ENCODE measurements at regions not wholly inside any gene's neighbourhood (a gene's known extent, or its start where the extent isn't known, plus 50 kb on each side); places are given as distances from the start of the nearest gene placed in this dataset.

DNA sequence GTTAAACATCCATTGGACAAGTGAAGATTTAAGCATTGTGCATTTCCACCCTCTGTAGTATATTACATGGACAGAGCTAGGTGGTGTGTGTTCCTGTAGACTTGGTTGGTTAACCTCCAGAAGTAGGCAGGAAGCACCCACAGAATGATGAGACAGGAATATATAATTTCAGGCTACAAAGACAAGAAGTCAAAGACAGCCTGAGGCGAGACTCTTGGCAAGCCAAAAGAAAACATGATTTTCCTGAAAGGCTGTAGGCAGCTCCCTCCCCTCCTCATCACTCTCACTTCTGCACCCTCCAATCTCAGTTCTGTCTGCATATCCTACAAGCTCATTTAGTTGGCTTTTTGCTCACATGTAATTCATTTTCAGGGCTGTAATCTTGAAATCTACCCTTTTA is 110.0 kb upstream of the SLC35B3 start:
- Histone ChIP-seq H3K79me2 (ENCODE audit: insufficient read depth, low read length) (no peaks in the 10 kb centered on the region), H3K4me1 (ENCODE audit: control insufficient read depth in 1 of 2, insufficient read depth in 2 of 2, low read length in 2 of 2) (no peaks in the 10 kb centered on the region), H3K4me3 (replicated peaks in 1 of 2; ENCODE audit: low read depth in 1 of 2, low read length in 2 of 2) (no peak overlapping the region), H3K27ac (ENCODE audit: low read depth, low read length) (no peak overlapping the region), H3K4me2 (ENCODE audit: low read length) (no peak overlapping the region), H3K9me2 (ENCODE audit: insufficient read depth) (no peaks in the 10 kb centered on the region), H3K9me3 (ENCODE audit: control insufficient read depth in 1 of 2, insufficient read depth in 1 of 2, low read depth in 1 of 2, low read length in 2 of 2) (peaks cover 0 to 3% of the 10 kb centered on the region in 2 experiments; a peak in 2 of 4 replicates), H3K9ac (ENCODE audit: low read length) (no peak overlapping the region), H3K27me3 (ENCODE audit: insufficient read depth, low read length) (no peaks in the 10 kb centered on the region), H4K20me1 (ENCODE audit: insufficient read depth) (no peaks in the 10 kb centered on the region), H2AFZ (ENCODE audit: low read depth, low read length, poor library complexity, severe bottlenecking) (no peak overlapping the region), H3K36me3 (ENCODE audit: control insufficient read depth in 1 of 2, insufficient read depth in 2 of 2, low read length in 2 of 2) (no peaks in the 10 kb centered on the region)
- ChIA-PET POLR2A (no interaction called here), CTCF (no interaction called here), RAD21 (ENCODE audit: low non-redundant PET in 1 of 2, low total read pairs in 2 of 2, uncharacterized antibody in 2 of 2, unreplicated experiment in 2 of 2) (no interaction called here)
- intact Hi-C loops (cut with micrococcal nuclease) = no loop called here
- no peak for ATAC-seq
- no TSS peak for BruUV-seq (replicated peaks)
- TF ChIP-seq EGR1 (IDR thresholded peaks at IDR 0.05; ENCODE audit: low read depth) (no peak), YY1 (IDR thresholded peaks at IDR 0.05; ENCODE audit: extremely low read depth, insufficient replicate concordance, low read depth, low read length) (no peak), CEBPB (IDR thresholded peaks at IDR 0.05; ENCODE audit: low read depth) (no peak), ZFX (IDR thresholded peaks at IDR 0.05) (no peak)
- TF ChIP-seq, protein P1, sequence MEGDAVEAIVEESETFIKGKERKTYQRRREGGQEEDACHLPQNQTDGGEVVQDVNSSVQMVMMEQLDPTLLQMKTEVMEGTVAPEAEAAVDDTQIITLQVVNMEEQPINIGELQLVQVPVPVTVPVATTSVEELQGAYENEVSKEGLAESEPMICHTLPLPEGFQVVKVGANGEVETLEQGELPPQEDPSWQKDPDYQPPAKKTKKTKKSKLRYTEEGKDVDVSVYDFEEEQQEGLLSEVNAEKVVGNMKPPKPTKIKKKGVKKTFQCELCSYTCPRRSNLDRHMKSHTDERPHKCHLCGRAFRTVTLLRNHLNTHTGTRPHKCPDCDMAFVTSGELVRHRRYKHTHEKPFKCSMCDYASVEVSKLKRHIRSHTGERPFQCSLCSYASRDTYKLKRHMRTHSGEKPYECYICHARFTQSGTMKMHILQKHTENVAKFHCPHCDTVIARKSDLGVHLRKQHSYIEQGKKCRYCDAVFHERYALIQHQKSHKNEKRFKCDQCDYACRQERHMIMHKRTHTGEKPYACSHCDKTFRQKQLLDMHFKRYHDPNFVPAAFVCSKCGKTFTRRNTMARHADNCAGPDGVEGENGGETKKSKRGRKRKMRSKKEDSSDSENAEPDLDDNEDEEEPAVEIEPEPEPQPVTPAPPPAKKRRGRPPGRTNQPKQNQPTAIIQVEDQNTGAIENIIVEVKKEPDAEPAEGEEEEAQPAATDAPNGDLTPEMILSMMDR (IDR thresholded peaks at IDR 0.05 in 2 of 3, conservative IDR thresholded peaks at IDR 0.05 in 1 of 3; ENCODE audit: borderline replicate concordance in 1 of 3, insufficient read depth in 1 of 3, low read depth in 2 of 3, low read length in 2 of 3) = no peak
- DNase-seq (ENCODE audit: low read depth, low spot score) = no peak

DNA sequence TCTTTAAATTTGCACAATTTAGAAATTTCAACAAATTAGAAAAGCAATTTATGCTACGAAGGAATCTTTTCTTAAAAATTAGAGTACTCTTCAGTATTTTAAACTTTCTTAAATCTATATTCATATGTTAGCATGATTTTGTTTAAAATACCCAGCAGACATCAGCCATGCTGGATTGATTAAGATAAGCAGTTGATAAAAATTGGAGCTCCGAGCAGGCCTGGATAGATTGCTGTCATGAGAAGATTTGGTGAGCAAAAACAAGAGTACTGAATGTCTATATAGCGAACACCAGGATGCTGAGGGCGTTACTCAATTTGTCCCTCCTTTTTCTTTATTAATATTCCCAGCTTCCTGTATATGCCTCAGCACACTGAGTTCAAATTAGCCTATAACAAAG is 108.4 kb upstream of the SLC35B3 start:
- intact Hi-C loops (cut with micrococcal nuclease) = no loop called here
- TF ChIP-seq JUND (IDR thresholded peaks at IDR 0.05) = no peak
- no peak for TF ChIP-seq SIN3A (IDR thresholded peaks at IDR 0.05; ENCODE audit: low read depth)
- TF ChIP-seq ELF1 (IDR thresholded peaks at IDR 0.05; ENCODE audit: borderline replicate concordance, low read depth) = no peak
- no peak for TF ChIP-seq SRF (IDR thresholded peaks at IDR 0.05; ENCODE audit: low read depth)
- TF ChIP-seq, protein P1 (IDR thresholded peaks at IDR 0.05 in 2 of 3, conservative IDR thresholded peaks at IDR 0.05 in 1 of 3; ENCODE audit: borderline replicate concordance in 1 of 3, insufficient read depth in 1 of 3, low read depth in 2 of 3, low read length in 2 of 3) = no peak
- TF ChIP-seq, protein P2, sequence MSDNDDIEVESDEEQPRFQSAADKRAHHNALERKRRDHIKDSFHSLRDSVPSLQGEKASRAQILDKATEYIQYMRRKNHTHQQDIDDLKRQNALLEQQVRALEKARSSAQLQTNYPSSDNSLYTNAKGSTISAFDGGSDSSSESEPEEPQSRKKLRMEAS (IDR thresholded peaks at IDR 0.05) = no peak
- no peak for TF ChIP-seq FOSL1 (IDR thresholded peaks at IDR 0.05; ENCODE audit: low read depth)
- TF ChIP-seq POLR2AphosphoS5 (IDR thresholded peaks at IDR 0.05; ENCODE audit: low read depth, low read length) = no peak
- TF ChIP-seq YY1 (IDR thresholded peaks at IDR 0.05; ENCODE audit: extremely low read depth, insufficient replicate concordance, low read depth, low read length) = no peak
- TF ChIP-seq, protein P3, sequence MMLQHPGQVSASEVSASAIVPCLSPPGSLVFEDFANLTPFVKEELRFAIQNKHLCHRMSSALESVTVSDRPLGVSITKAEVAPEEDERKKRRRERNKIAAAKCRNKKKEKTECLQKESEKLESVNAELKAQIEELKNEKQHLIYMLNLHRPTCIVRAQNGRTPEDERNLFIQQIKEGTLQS (IDR thresholded peaks at IDR 0.05) = no peak
- TF ChIP-seq ZFX (IDR thresholded peaks at IDR 0.05) = no peak
- TF ChIP-seq, protein P4, sequence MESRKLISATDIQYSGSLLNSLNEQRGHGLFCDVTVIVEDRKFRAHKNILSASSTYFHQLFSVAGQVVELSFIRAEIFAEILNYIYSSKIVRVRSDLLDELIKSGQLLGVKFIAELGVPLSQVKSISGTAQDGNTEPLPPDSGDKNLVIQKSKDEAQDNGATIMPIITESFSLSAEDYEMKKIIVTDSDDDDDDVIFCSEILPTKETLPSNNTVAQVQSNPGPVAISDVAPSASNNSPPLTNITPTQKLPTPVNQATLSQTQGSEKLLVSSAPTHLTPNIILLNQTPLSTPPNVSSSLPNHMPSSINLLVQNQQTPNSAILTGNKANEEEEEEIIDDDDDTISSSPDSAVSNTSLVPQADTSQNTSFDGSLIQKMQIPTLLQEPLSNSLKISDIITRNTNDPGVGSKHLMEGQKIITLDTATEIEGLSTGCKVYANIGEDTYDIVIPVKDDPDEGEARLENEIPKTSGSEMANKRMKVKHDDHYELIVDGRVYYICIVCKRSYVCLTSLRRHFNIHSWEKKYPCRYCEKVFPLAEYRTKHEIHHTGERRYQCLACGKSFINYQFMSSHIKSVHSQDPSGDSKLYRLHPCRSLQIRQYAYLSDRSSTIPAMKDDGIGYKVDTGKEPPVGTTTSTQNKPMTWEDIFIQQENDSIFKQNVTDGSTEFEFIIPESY (IDR thresholded peaks at IDR 0.05; ENCODE audit: extremely low read depth, insufficient replicate concordance, low read length) = no peak
- no peak for TF ChIP-seq RAD21 (IDR thresholded peaks at IDR 0.05; ENCODE audit: low read depth)

More for the DNA sequence above, 108.4 kb upstream of the SLC35B3 start:
- BruUV-seq (replicated peaks) = no TSS peak
- no peaks in the 10 kb centered on the region for H3K36me3 ChIP-seq (ENCODE audit: control insufficient read depth in 1 of 2, insufficient read depth in 2 of 2, low read length in 2 of 2)
- H3K9me3 ChIP-seq (ENCODE audit: control insufficient read depth in 1 of 2, insufficient read depth in 1 of 2, low read depth in 1 of 2, low read length in 2 of 2) = peaks cover 0 to 6% of the 10 kb centered on the region in 2 experiments; a peak in 2 of 4 replicates
- ChIA-PET POLR2A (no interaction called here), RAD21 (ENCODE audit: low non-redundant PET in 1 of 2, low total read pairs in 2 of 2, uncharacterized antibody in 2 of 2, unreplicated experiment in 2 of 2) (no interaction called here), CTCF (no interaction called here)
- no peak overlapping the region for H3K4me3 ChIP-seq (replicated peaks in 1 of 2; ENCODE audit: low read depth in 1 of 2, low read length in 2 of 2)
- no peak overlapping the region for H3K4me2 ChIP-seq (ENCODE audit: low read length)
- H3K27me3 ChIP-seq (ENCODE audit: insufficient read depth, low read length) = no peaks in the 10 kb centered on the region
- no peak overlapping the region for H3K27ac ChIP-seq (ENCODE audit: low read depth, low read length)
- H4K20me1 ChIP-seq (ENCODE audit: insufficient read depth) = no peaks in the 10 kb centered on the region
- H3K9ac ChIP-seq (ENCODE audit: low read length) = no peak overlapping the region
- no peaks in the 10 kb centered on the region for H3K9me2 ChIP-seq (ENCODE audit: insufficient read depth)
- no peaks in the 10 kb centered on the region for H3K79me2 ChIP-seq (ENCODE audit: insufficient read depth, low read length)
- DNase-seq (ENCODE audit: low read depth, low spot score) (no peak), ATAC-seq (no peak)
- no peak overlapping the region for H2AFZ ChIP-seq (ENCODE audit: low read depth, low read length, poor library complexity, severe bottlenecking)
- no peaks in the 10 kb centered on the region for H3K4me1 ChIP-seq (ENCODE audit: control insufficient read depth in 1 of 2, insufficient read depth in 2 of 2, low read length in 2 of 2)
